Ovary (tissue), 3 donors: ENCODE measurements at regions not wholly inside any gene's neighbourhood (a gene's known extent, or its start where the extent isn't known, plus 50 kb on each side); places are given as distances from the start of the nearest gene placed in this dataset.

ENCODE experiments used
- POLR2A ChIP-seq: fragments of 450-650 bp; IDR thresholded peaks from one replicate; pipeline ENCODE4 v1.6.1; 2017; ENCODE audit warnings: antibody characterized with exemption, mild to moderate bottlenecking, moderate library complexity
- TF ChIP-seq, protein P1 (sequence below), 3 donors: fragments of 450-650 bp in 2 of 3; fragments of 200-600 bp in 1 of 3; IDR thresholded peaks; one replicate each; pipeline versions ENCODE4 v1.5.1 to v1.8.0; 2016 to 2022; ENCODE audit warnings: antibody characterized with exemption in 3 of 3, mild to moderate bottlenecking in 1 of 3
- donor health status: DM: no; HTN: no; CAD: no.

DNA sequence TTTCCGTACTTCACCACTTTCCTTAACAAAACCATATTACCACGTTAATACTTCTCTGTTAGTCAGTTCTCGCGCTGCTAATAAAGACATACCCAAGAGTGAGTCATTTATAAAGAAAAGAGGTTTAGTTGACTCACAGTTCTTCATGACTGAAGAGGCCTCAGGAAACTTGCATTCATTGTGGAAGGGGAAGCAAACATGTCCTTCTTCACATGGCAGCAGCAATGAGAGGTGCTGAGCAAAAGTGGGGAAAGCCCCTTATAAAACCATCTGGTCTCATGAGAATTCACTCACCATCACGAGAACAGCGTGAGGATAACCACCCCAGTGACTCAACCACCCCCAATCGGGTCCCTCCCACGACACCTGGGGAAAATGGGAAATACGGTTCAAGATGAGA, 289.8 kb upstream of the CLNK start:
- TF ChIP-seq, protein P1, sequence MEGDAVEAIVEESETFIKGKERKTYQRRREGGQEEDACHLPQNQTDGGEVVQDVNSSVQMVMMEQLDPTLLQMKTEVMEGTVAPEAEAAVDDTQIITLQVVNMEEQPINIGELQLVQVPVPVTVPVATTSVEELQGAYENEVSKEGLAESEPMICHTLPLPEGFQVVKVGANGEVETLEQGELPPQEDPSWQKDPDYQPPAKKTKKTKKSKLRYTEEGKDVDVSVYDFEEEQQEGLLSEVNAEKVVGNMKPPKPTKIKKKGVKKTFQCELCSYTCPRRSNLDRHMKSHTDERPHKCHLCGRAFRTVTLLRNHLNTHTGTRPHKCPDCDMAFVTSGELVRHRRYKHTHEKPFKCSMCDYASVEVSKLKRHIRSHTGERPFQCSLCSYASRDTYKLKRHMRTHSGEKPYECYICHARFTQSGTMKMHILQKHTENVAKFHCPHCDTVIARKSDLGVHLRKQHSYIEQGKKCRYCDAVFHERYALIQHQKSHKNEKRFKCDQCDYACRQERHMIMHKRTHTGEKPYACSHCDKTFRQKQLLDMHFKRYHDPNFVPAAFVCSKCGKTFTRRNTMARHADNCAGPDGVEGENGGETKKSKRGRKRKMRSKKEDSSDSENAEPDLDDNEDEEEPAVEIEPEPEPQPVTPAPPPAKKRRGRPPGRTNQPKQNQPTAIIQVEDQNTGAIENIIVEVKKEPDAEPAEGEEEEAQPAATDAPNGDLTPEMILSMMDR (IDR thresholded peaks at IDR 0.05), result no peak
- no peak for TF ChIP-seq POLR2A
